Stimulated activated CD4-positive, alpha-beta T cell treated with anti-CD3 and anti-CD28 coated beads, TNF-alpha, amount 100 ng/mL, for 1 hour (primary cell): ENCODE measurements at regions not wholly inside any gene's neighbourhood (a gene's known extent, or its start where the extent isn't known, plus 50 kb on each side); places are given as distances from the start of the nearest gene placed in this dataset.
"Not testable (repeated sequence)": the region's sequence is repeated elsewhere in the genome, so short reads cannot be mapped to it uniquely, and the experiment has no call there.

ENCODE experiments used
- DNase-seq, 3 donors: peaks; one replicate each; pipeline ENCODE4 v3.0.0-alpha.2; 2020; ENCODE audit warnings: low read depth in 3 of 3, low spot score in 1 of 3

DNA sequence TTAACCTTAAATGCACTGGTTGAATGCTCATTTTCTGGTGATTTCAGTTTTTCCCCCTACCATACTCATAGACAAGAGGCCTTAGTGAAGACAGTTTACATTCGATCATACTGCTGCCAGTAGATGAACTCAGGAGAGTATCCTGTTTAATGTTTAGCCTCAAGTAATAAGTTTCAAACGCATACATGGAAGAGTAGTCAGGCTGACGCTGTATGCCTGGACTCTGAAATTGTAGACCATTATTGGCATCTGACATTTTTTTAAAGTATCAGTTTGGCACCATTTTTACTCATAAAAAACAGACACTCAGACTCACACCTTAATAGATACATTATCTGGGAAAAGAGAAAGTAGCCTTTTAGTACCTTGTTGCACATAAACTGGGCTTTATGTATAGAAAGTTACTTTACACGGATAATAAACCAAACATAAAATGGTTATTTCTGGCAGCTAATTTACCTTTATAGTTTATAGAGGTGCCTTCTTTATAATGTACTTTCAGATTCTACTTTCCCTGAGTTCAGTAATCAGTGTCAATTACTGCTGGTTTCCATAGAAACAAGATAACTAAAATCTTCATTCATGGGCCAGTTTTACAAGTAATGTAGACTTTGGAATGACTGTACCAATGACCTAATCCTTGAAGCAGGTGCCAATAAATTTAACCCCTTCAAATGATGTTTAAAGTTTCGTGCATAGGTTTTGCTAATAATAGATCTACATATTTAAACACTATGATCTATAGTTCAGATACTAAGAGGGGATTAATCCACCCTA is 183.8 kb upstream of the ITGA1 start:
- DNase-seq, result no peak

DNA sequence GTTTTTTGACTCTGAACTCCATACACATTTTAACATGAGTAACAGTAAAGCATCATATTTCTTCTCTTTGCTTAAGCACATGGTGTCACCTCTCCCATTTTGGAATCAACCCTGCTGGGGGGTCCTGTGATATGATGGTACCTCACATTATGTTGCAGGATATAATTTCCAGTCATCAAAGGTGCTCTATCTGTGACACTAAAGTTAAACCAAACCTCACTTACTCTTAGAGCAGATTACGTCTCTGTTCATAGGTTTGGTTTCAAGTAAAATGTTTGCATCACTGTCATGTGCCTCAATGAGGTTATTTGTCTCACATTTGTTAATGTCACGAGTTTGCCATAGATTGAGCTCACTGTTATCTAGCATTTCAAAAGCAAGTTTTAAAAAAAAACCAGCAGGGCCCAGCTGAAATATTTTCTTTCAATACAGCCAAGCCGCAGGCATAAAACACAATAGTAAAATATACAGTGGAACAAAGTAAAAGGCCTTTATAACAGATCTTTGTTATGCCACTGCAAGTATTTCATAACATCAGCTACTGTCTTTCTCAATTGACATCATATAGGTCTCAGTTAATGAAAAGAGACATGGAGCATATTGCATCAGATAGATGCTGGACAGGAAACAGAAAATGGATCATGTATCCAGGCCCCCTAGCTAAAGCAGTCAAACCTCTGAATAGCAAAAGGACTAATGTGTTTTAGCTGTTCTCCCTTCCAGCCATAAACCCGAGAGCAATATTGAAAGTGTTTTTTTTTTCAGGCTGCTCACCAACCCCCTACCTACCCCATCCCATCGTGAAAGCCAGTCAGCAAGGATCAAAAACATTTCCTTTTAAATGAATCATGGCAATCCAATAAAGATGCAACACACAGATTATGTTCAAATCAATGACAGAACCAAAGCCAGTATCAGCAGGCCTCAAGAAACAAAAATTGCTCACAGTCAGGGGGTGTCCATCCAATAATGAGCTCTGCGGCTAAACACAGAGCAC is 182.1 kb upstream of the ITGA1 start:
- DNase-seq, result no peak

GRCh38 chr5:52607227-52607824 is 180.4 kb upstream of the ITGA1 start:
- DNase-seq, result no peak

- no peak for DNase-seq
Observed at GRCh38 chr5:52620315-52620714, 167.4 kb upstream of the ITGA1 start.

DNA sequence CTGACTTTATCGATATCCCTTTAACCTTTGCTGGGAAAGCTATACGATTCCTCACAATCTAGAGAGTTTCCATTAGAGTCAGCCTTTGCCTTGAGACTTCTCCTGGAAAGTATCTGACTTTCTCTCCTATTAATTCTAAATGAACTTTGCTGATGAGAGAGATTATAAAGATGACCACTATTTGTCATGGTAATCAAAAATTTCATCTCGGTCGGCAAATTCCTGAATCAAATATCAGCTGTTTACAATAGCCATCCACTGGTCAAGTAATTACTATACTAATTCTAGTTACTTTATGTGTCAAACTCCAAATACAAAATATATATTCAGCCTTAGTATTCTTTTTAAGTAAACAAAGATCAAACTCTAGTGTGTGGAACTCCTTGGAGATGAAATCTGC is 164.4 kb upstream of the ITGA1 start:
- no peak for DNase-seq

- DNase-seq, result no peak
Observed at GRCh38 chr5:52624291-52624690, 163.4 kb upstream of the ITGA1 start.

DNA sequence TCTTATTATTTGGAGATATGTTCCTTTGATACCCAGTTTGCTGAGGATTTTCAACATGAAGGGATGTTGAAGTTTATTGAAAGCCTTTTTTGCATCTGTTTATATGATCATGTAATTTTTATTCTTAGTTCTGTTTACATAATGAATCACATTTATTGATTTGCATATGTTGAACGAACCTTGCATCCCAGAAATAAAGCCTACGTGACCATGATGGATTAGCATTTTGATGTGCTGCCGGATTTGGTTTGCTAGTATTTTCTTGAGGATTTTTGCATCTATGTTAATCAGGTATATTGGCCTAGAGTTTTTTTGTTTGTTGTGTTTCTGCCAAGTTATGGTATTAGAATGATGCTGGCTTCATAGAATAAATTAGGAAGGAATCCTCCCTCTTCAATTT is 161.4 kb upstream of the ITGA1 start:
- no peak for DNase-seq

GRCh38 chr5:52627740-52628139 is 160.0 kb upstream of the ITGA1 start:
- DNase-seq, result no peak

GRCh38 chr5:52632281-52632680 is 155.4 kb upstream of the ITGA1 start:
- DNase-seq, result no peak

- not testable (repeated sequence) for DNase-seq
Observed at GRCh38 chr5:52634171-52634570, 153.5 kb upstream of the ITGA1 start.

DNA sequence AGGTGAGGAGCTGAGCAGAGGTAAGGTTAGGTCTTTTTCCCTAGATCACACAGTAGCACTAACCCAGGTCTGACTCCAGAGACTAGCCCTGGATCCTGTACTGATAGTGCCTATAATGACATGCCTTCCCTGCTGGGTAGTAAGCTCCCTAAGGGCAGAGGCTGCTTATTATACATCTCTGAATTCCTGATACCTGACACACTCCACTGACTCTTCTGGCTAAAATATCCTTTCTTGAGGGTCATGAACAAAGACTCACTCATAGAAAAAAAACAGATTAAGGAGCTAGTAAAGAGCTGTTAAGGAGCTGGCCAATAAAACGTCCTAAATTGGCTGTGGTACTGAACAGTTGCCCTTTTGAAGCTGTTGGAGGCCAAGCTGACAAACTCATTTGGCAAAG is 149.0 kb upstream of the ITGA1 start:
- no peak for DNase-seq

DNA sequence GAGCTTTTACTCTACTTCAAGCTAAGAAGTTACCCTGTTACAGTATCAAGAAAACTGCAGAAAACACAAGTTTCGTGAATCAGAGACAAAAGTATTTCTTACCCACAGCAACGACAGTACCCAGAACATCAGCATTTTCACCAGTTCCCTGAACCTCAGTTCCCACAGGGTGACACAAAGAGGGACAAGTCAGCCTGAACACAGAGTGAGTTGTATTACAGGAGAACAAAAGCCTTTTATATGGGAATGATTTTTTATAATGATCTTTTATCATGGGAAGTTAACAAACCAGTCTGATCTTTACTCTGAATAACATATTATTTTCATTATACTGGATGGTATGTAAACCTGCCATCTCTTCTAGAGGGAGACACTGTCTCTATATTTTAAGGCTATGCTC is 139.0 kb upstream of the ITGA1 start:
- DNase-seq, result no peak

- DNase-seq, result no peak
Observed at GRCh38 chr5:52655163-52655562, 132.6 kb upstream of the ITGA1 start.

- DNase-seq, result no peak
Observed at GRCh38 chr5:52656569-52657246, 131.0 kb upstream of the ITGA1 start.

GRCh38 chr5:52657247-52657645 is 130.5 kb upstream of the ITGA1 start:
- DNase-seq, result no peak

GRCh38 chr5:52658246-52658645 is 129.5 kb upstream of the ITGA1 start:
- no peak for DNase-seq

DNA sequence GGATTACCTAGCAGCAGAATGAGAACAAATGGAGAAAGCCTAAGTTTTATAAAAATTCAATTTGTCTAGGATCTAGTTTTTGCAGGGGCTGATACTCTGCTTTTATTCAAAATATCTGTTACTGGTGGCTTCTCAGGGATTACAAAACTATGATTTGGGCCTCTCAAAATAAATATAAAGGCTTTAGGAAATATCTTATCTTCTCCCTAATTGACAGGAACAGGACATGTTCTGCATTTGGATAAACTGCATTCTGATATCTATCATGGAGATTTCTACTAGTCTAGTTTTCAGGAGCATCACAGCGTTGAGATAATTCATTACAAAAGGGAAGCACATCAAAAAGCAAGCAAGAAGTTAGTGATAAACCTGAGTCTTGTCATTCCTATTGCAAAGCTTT is 127.1 kb upstream of the ITGA1 start:
- no peak for DNase-seq

DNA sequence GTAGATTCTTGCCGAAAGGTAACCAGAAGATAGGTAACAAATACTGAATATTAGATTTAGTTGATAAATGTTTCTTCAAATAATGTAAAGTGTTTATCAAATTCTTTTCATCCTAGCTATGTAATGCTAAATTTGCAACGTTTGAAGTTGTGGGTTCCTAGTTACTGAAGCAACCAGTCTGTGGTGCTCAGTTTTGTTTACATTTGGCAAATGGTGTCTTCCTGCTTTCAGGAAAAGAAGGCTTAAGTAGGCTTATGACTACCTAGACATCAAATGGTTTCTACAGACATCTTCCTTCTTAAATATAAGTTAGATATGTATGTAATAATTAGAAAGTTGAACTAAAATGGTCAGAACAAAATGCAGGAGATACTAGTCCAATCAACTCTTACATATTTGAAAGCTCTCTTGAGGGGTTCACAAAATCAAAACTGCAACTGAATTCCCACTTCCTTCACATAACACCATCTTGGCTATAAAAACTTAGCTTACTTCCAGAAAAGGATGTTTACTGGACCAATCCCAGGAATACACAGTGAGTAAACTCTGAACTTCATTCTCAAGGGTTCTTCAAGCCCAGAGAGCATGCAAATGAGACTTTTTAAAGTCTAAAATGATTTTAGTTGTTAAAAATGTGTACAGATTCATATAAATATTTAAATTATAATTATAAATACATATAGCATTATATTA is 125.7 kb upstream of the ITGA1 start:
- no peak for DNase-seq

GRCh38 chr5:52665559-52665958 is 122.2 kb upstream of the ITGA1 start:
- DNase-seq, result no peak

- no peak for DNase-seq
Observed at GRCh38 chr5:52668139-52668538, 119.6 kb upstream of the ITGA1 start.
